ENCODE measurements at regions not wholly inside any gene's neighbourhood (a gene's known extent, or its start where the extent isn't known, plus 50 kb on each side); places are given as distances from the start of the nearest gene placed in this dataset.

GRCh38 chr18:72122103-72122502 is 422.0 kb downstream of the CBLN2 start:
- H3K36me3 Mint-ChIP-seq, result no peaks in the 10 kb centered on the region
- no peak overlapping the region for H3K4me3 Mint-ChIP-seq
- H3K9me3 Mint-ChIP-seq, result no peaks in the 10 kb centered on the region
- no peak for DNase-seq (ENCODE audit: extremely low spot score, unreplicated experiment)
- no peak for TF ChIP-seq CTCF (conservative IDR thresholded peaks at IDR 0.05)
- no peaks in the 10 kb centered on the region for H3K27me3 Mint-ChIP-seq
- H3K4me1 Mint-ChIP-seq (ENCODE audit: unreplicated experiment), result no peaks in the 10 kb centered on the region
- H3K27ac Mint-ChIP-seq, result no peak overlapping the region

GRCh38 chr18:72119082-72119481 is 425.1 kb downstream of the CBLN2 start:
- no peaks in the 10 kb centered on the region for H3K36me3 Mint-ChIP-seq
- no peaks in the 10 kb centered on the region for H3K4me1 Mint-ChIP-seq (ENCODE audit: unreplicated experiment)
- H3K4me3 Mint-ChIP-seq, result no peak overlapping the region
- DNase-seq (ENCODE audit: extremely low spot score, unreplicated experiment), result no peak
- TF ChIP-seq CTCF (conservative IDR thresholded peaks at IDR 0.05), result no peak
- H3K27me3 Mint-ChIP-seq, result no peaks in the 10 kb centered on the region
- H3K27ac Mint-ChIP-seq, result no peak overlapping the region
- H3K9me3 Mint-ChIP-seq, result no peaks in the 10 kb centered on the region

GRCh38 chr18:72114801-72115594 is 429.1 kb downstream of the CBLN2 start:
- Mint-ChIP-seq H3K36me3 (no peaks in the 10 kb centered on the region), H3K9me3 (no peaks in the 10 kb centered on the region), H3K27me3 (no peaks in the 10 kb centered on the region), H3K4me3 (no peak overlapping the region), H3K4me1 (ENCODE audit: unreplicated experiment) (no peaks in the 10 kb centered on the region), H3K27ac (no peak overlapping the region)
- no peak for DNase-seq (ENCODE audit: extremely low spot score, unreplicated experiment)
- no peak for TF ChIP-seq CTCF (conservative IDR thresholded peaks at IDR 0.05)

- no peak overlapping the region for H3K27ac Mint-ChIP-seq
These were observed 436.3 kb downstream of the CBLN2 start for GRCh38 chr18:72107647-72108383.

GRCh38 chr18:72104851-72105250 is 439.3 kb downstream of the CBLN2 start:
- Mint-ChIP-seq H3K4me1 (ENCODE audit: unreplicated experiment) (no peaks in the 10 kb centered on the region), H3K4me3 (no peak overlapping the region), H3K27me3 (no peaks in the 10 kb centered on the region), H3K9me3 (no peaks in the 10 kb centered on the region), H3K36me3 (no peaks in the 10 kb centered on the region), H3K27ac (no peak overlapping the region)
- no peak for TF ChIP-seq CTCF (conservative IDR thresholded peaks at IDR 0.05)
- DNase-seq (ENCODE audit: extremely low spot score, unreplicated experiment), result no peak

More at GRCh38 chr18:72107647-72108383, 436.3 kb downstream of the CBLN2 start:
- no peaks in the 10 kb centered on the region for H3K9me3 Mint-ChIP-seq
- H3K27me3 Mint-ChIP-seq, result no peaks in the 10 kb centered on the region
- H3K36me3 Mint-ChIP-seq, result no peaks in the 10 kb centered on the region
- H3K4me1 Mint-ChIP-seq (ENCODE audit: unreplicated experiment), result no peaks in the 10 kb centered on the region
- TF ChIP-seq CTCF (conservative IDR thresholded peaks at IDR 0.05), result no peak
- H3K4me3 Mint-ChIP-seq, result no peak overlapping the region
- DNase-seq (ENCODE audit: extremely low spot score, unreplicated experiment), result no peak

Measured in type B pancreatic cell (in vitro differentiated cells).